HCT116 (cell line): ENCODE measurements at regions not wholly inside any gene's neighbourhood (a gene's known extent, or its start where the extent isn't known, plus 50 kb on each side); places are given as distances from the start of the nearest gene placed in this dataset.
A peak's percentile ranks its signal among the peaks of the same experiment; 100 is the strongest.

ENCODE experiments used
- ATF3 ChIP-seq: IDR thresholded peaks from 2 replicates; pipeline ENCODE4 v1.6.1; 2012
- CEBPB ChIP-seq: IDR thresholded peaks from 2 replicates; pipeline ENCODE4 v1.6.1; 2012; ENCODE audit warnings: low read depth
- CTCF ChIP-seq, 3 experiments: fragments of 200-600 bp in 1 of 3; sonication (generic) in 1 of 3; IDR thresholded peaks in 2 of 3; conservative IDR thresholded peaks in 1 of 3; 2 replicates each; pipeline ENCODE4 v1.5.1; 2012 to 2017; ENCODE audit warnings: low read depth in 2 of 3, low read length in 2 of 3, antibody characterized with exemption in 1 of 3, borderline replicate concordance in 1 of 3, control low read depth in 1 of 3, mild to moderate bottlenecking in 1 of 3, mixed read lengths in 1 of 3, mixed run types in 1 of 3, moderate library complexity in 1 of 3; ENCODE audit not compliant: insufficient read depth in 1 of 3
- EZH2 ChIP-seq: fragments of 200-600 bp; sonication (generic); IDR thresholded peaks from 2 replicates; pipeline ENCODE4 v1.6.1; 2017; ENCODE audit warnings: antibody characterized with exemption, mixed run types
- JUND ChIP-seq: IDR thresholded peaks from 2 replicates; pipeline ENCODE4 v1.6.1; 2012
- POLR2A ChIP-seq: IDR thresholded peaks from 2 replicates; pipeline ENCODE4 v1.7.0; 2011; ENCODE audit warnings: borderline replicate concordance; ENCODE audit not compliant: insufficient read depth, insufficient read length; ENCODE audit errors: extremely low read depth
- SRF ChIP-seq: IDR thresholded peaks from 2 replicates; pipeline ENCODE4 v1.6.1; 2012; ENCODE audit warnings: low read depth

- peak in 1 of 3 experiments; percentile 39; a peak in 2 of 6 replicates for TF ChIP-seq CTCF (IDR thresholded peaks at IDR 0.05 in 2 of 3, conservative IDR thresholded peaks at IDR 0.05 in 1 of 3; ENCODE audit: borderline replicate concordance in 1 of 3, insufficient read depth in 1 of 3, low read depth in 2 of 3, low read length in 2 of 3)
- no peak for TF ChIP-seq JUND
- no peak for TF ChIP-seq CEBPB
- TF ChIP-seq POLR2A, result no peak
- TF ChIP-seq ATF3, result no peak
- no peak for TF ChIP-seq SRF
- no peak for TF ChIP-seq EZH2
These were observed 424.0 kb upstream of the NDST4 start for GRCh38 chr4:115537387-115537786.
